ENCODE measurements at regions not wholly inside any gene's neighbourhood (a gene's known extent, or its start where the extent isn't known, plus 50 kb on each side); places are given as distances from the start of the nearest gene placed in this dataset.

- H3K4me1 Mint-ChIP-seq (ENCODE audit: low read depth): no peaks in the 10 kb centered on the region
- intact Hi-C loops (cut with micrococcal nuclease): no loop called here
- H3K4me3 Mint-ChIP-seq: no peak overlapping the region
- no peaks in the 10 kb centered on the region for H3K9me3 Mint-ChIP-seq
- H3K27me3 Mint-ChIP-seq (ENCODE audit: insufficient read depth): peaks cover 2% of the 10 kb centered on the region
- H3K36me3 Mint-ChIP-seq (ENCODE audit: low read depth): no peaks in the 10 kb centered on the region
- no peak overlapping the region for H3K27ac Mint-ChIP-seq
- DNase-seq (ENCODE audit: low spot score): no peak
Measured at GRCh38 chr4:138311771-138312535, 69.8 kb upstream of the SLC7A11 start.

GRCh38 chr4:138310991-138311390 is 68.8 kb upstream of the SLC7A11 start:
- H3K27ac Mint-ChIP-seq: no peak overlapping the region
- no peaks in the 10 kb centered on the region for H3K9me3 Mint-ChIP-seq
- no peak for DNase-seq (ENCODE audit: low spot score)
- H3K4me3 Mint-ChIP-seq: no peak overlapping the region
- H3K27me3 Mint-ChIP-seq (ENCODE audit: insufficient read depth): peaks cover 2% of the 10 kb centered on the region
- H3K4me1 Mint-ChIP-seq (ENCODE audit: low read depth): no peaks in the 10 kb centered on the region
- no peaks in the 10 kb centered on the region for H3K36me3 Mint-ChIP-seq (ENCODE audit: low read depth)
- intact Hi-C loops (cut with micrococcal nuclease): no loop called here

GRCh38 chr4:138310498-138310897 is 68.3 kb upstream of the SLC7A11 start:
- Mint-ChIP-seq H3K36me3 (ENCODE audit: low read depth) (no peaks in the 10 kb centered on the region), H3K27ac (no peak overlapping the region), H3K27me3 (ENCODE audit: insufficient read depth) (peaks cover 2% of the 10 kb centered on the region), H3K9me3 (no peaks in the 10 kb centered on the region), H3K4me1 (ENCODE audit: low read depth) (no peaks in the 10 kb centered on the region), H3K4me3 (no peak overlapping the region)
- DNase-seq (ENCODE audit: low spot score): no peak
- intact Hi-C loops (cut with micrococcal nuclease): no loop called here

GRCh38 chr4:138308356-138308755 is 66.2 kb upstream of the SLC7A11 start:
- Mint-ChIP-seq H3K9me3 (no peaks in the 10 kb centered on the region), H3K36me3 (ENCODE audit: low read depth) (no peaks in the 10 kb centered on the region), H3K4me1 (ENCODE audit: low read depth) (no peaks in the 10 kb centered on the region), H3K4me3 (no peak overlapping the region), H3K27ac (no peak overlapping the region), H3K27me3 (ENCODE audit: insufficient read depth) (no peaks in the 10 kb centered on the region)
- no peak for DNase-seq (ENCODE audit: low spot score)
- intact Hi-C loops (cut with micrococcal nuclease): no loop called here

GRCh38 chr4:138307319-138307718 is 65.2 kb upstream of the SLC7A11 start:
- intact Hi-C loops (cut with micrococcal nuclease): no loop called here
- no peak overlapping the region for H3K4me3 Mint-ChIP-seq
- no peak for DNase-seq (ENCODE audit: low spot score)
- H3K27me3 Mint-ChIP-seq (ENCODE audit: insufficient read depth): no peaks in the 10 kb centered on the region
- no peaks in the 10 kb centered on the region for H3K9me3 Mint-ChIP-seq
- H3K4me1 Mint-ChIP-seq (ENCODE audit: low read depth): no peaks in the 10 kb centered on the region
- no peak overlapping the region for H3K27ac Mint-ChIP-seq
- H3K36me3 Mint-ChIP-seq (ENCODE audit: low read depth): no peaks in the 10 kb centered on the region

GRCh38 chr4:138305050-138305449 is 62.9 kb upstream of the SLC7A11 start:
- Mint-ChIP-seq H3K36me3 (ENCODE audit: low read depth) (no peaks in the 10 kb centered on the region), H3K4me1 (ENCODE audit: low read depth) (no peaks in the 10 kb centered on the region), H3K27ac (no peak overlapping the region), H3K9me3 (no peaks in the 10 kb centered on the region), H3K4me3 (no peak overlapping the region), H3K27me3 (ENCODE audit: insufficient read depth) (no peaks in the 10 kb centered on the region)
- intact Hi-C loops (cut with micrococcal nuclease): no loop called here
- no peak for DNase-seq (ENCODE audit: low spot score)

- intact Hi-C loops (cut with micrococcal nuclease): no loop called here
- Mint-ChIP-seq H3K4me1 (ENCODE audit: low read depth) (no peaks in the 10 kb centered on the region), H3K4me3 (no peak overlapping the region), H3K27ac (no peak overlapping the region), H3K36me3 (ENCODE audit: low read depth) (no peaks in the 10 kb centered on the region), H3K9me3 (no peaks in the 10 kb centered on the region), H3K27me3 (ENCODE audit: insufficient read depth) (no peaks in the 10 kb centered on the region)
- no peak for DNase-seq (ENCODE audit: low spot score)
Measured at GRCh38 chr4:138301536-138301935, 59.4 kb upstream of the SLC7A11 start.

GRCh38 chr4:138300616-138301015 is 58.5 kb upstream of the SLC7A11 start:
- H3K27ac Mint-ChIP-seq: no peak overlapping the region
- intact Hi-C loops (cut with micrococcal nuclease): no loop called here

GRCh38 chr4:138299881-138300280 is 57.7 kb upstream of the SLC7A11 start:
- intact Hi-C loops (cut with micrococcal nuclease): no loop called here
- no peaks in the 10 kb centered on the region for H3K4me1 Mint-ChIP-seq (ENCODE audit: low read depth)
- no peaks in the 10 kb centered on the region for H3K9me3 Mint-ChIP-seq
- no peak overlapping the region for H3K4me3 Mint-ChIP-seq
- DNase-seq (ENCODE audit: low spot score): no peak
- H3K27me3 Mint-ChIP-seq (ENCODE audit: insufficient read depth): no peaks in the 10 kb centered on the region
- no peak overlapping the region for H3K27ac Mint-ChIP-seq
- H3K36me3 Mint-ChIP-seq (ENCODE audit: low read depth): no peaks in the 10 kb centered on the region

More at GRCh38 chr4:138300616-138301015, 58.5 kb upstream of the SLC7A11 start:
- H3K36me3 Mint-ChIP-seq (ENCODE audit: low read depth): no peaks in the 10 kb centered on the region
- H3K4me1 Mint-ChIP-seq (ENCODE audit: low read depth): no peaks in the 10 kb centered on the region
- DNase-seq (ENCODE audit: low spot score): no peak
- H3K4me3 Mint-ChIP-seq: no peak overlapping the region
- H3K9me3 Mint-ChIP-seq: no peaks in the 10 kb centered on the region
- H3K27me3 Mint-ChIP-seq (ENCODE audit: insufficient read depth): no peaks in the 10 kb centered on the region

- no peak overlapping the region for H3K4me3 Mint-ChIP-seq
- no peaks in the 10 kb centered on the region for H3K9me3 Mint-ChIP-seq
- no peak overlapping the region for H3K27ac Mint-ChIP-seq
- DNase-seq (ENCODE audit: low spot score): no peak
- intact Hi-C loops (cut with micrococcal nuclease): no loop called here
- H3K4me1 Mint-ChIP-seq (ENCODE audit: low read depth): no peaks in the 10 kb centered on the region
- no peaks in the 10 kb centered on the region for H3K36me3 Mint-ChIP-seq (ENCODE audit: low read depth)
- no peaks in the 10 kb centered on the region for H3K27me3 Mint-ChIP-seq (ENCODE audit: insufficient read depth)
Measured at GRCh38 chr4:138298866-138299265, 56.7 kb upstream of the SLC7A11 start.

- no peaks in the 10 kb centered on the region for H3K4me1 Mint-ChIP-seq (ENCODE audit: low read depth)
- no peak overlapping the region for H3K27ac Mint-ChIP-seq
- DNase-seq (ENCODE audit: low spot score): no peak
- intact Hi-C loops (cut with micrococcal nuclease): no loop called here
- no peaks in the 10 kb centered on the region for H3K36me3 Mint-ChIP-seq (ENCODE audit: low read depth)
- no peaks in the 10 kb centered on the region for H3K27me3 Mint-ChIP-seq (ENCODE audit: insufficient read depth)
- no peaks in the 10 kb centered on the region for H3K9me3 Mint-ChIP-seq
- H3K4me3 Mint-ChIP-seq: no peak overlapping the region
Measured at GRCh38 chr4:138298431-138298830, 56.3 kb upstream of the SLC7A11 start.

- DNase-seq (ENCODE audit: low spot score): no peak
- H3K27ac Mint-ChIP-seq: no peak overlapping the region
- no peaks in the 10 kb centered on the region for H3K36me3 Mint-ChIP-seq (ENCODE audit: low read depth)
- no peak overlapping the region for H3K4me3 Mint-ChIP-seq
- H3K4me1 Mint-ChIP-seq (ENCODE audit: low read depth): no peaks in the 10 kb centered on the region
- H3K27me3 Mint-ChIP-seq (ENCODE audit: insufficient read depth): no peaks in the 10 kb centered on the region
- no peaks in the 10 kb centered on the region for H3K9me3 Mint-ChIP-seq
- intact Hi-C loops (cut with micrococcal nuclease): no loop called here
Measured at GRCh38 chr4:138297743-138298405, 55.7 kb upstream of the SLC7A11 start.

- Mint-ChIP-seq H3K27ac (no peak overlapping the region), H3K27me3 (ENCODE audit: insufficient read depth) (no peaks in the 10 kb centered on the region), H3K4me1 (ENCODE audit: low read depth) (no peaks in the 10 kb centered on the region), H3K9me3 (no peaks in the 10 kb centered on the region), H3K36me3 (ENCODE audit: low read depth) (no peaks in the 10 kb centered on the region), H3K4me3 (no peak overlapping the region)
- DNase-seq (ENCODE audit: low spot score): no peak
- intact Hi-C loops (cut with micrococcal nuclease): no loop called here
Measured at GRCh38 chr4:138292321-138292720, 50.2 kb upstream of the SLC7A11 start.

Measured in activated T-helper 1 cell treated with anti-CD3 and anti-CD28 coated beads, Interleukin-12 subunit alpha, Interleukin-12 subunit beta, Interleukin-2, Interleukin-4 antibody, amounts not matched to agents 30 ng/mL and 10 ng/mL and 1 ng/mL, durations not matched to agents 14 hours and 24 hours and 36 hours (primary cell).